GM12872 (cell line): ENCODE measurements at regions not wholly inside any gene's neighbourhood (a gene's known extent, or its start where the extent isn't known, plus 50 kb on each side); places are given as distances from the start of the nearest gene placed in this dataset.

Source experiments
- TF ChIP-seq, protein P1 (sequence below): IDR thresholded peaks from 3 replicates; pipeline ENCODE4 v1.5.1; 2011; ENCODE audit warnings: low read depth, mild to moderate bottlenecking, low read length, moderate library complexity; ENCODE audit not compliant: insufficient read depth

GRCh38 chr21:35127851-35128250 lies 78.7 kb upstream of the RUNX1 start:
- TF ChIP-seq, protein P1, sequence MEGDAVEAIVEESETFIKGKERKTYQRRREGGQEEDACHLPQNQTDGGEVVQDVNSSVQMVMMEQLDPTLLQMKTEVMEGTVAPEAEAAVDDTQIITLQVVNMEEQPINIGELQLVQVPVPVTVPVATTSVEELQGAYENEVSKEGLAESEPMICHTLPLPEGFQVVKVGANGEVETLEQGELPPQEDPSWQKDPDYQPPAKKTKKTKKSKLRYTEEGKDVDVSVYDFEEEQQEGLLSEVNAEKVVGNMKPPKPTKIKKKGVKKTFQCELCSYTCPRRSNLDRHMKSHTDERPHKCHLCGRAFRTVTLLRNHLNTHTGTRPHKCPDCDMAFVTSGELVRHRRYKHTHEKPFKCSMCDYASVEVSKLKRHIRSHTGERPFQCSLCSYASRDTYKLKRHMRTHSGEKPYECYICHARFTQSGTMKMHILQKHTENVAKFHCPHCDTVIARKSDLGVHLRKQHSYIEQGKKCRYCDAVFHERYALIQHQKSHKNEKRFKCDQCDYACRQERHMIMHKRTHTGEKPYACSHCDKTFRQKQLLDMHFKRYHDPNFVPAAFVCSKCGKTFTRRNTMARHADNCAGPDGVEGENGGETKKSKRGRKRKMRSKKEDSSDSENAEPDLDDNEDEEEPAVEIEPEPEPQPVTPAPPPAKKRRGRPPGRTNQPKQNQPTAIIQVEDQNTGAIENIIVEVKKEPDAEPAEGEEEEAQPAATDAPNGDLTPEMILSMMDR: no peak

DNA sequence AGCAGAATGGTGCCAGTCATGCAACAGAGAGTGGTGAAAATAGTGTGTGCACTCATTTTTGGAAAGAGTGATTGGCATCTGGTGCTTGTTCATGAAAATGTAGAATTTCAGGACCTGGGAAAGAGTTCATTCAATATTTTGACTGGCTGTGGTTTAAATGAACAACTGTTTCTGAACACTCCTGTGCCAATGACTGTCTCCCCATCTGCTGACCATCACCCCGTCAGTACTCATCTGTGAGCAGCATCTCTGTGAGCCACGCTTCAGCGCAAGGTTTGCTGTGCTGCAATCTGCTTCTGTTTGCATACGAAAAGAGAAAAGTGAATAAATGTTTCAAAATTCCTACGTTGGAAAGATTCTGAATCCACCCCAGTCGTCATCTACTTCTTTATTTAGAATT lies 77.9 kb upstream of the RUNX1 start:
- TF ChIP-seq, protein P1: no peak

GRCh38 chr21:35120631-35121180 lies 71.6 kb upstream of the RUNX1 start:
- TF ChIP-seq, protein P1: no peak

- TF ChIP-seq, protein P1: no peak
Measured at GRCh38 chr21:35119501-35120047, 70.5 kb upstream of the RUNX1 start.

DNA sequence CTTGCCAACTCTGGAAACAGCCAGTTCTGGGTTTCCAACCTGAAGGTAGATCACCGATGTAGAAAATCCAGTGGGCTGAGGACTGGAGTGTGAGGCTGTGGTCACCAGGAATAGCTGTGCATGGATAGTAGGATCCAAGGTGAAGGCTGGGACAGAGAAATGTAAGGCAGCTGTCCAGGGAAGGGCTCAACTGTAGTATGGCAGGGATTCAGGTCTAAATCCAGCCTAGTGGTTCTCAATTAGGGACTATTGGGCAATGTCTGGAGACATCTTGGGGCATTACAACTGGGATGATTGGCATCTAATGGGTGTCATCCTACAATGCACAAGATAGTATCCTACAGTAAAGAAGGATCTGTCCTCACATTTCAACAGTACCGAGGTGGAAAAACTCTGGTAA lies 67.7 kb upstream of the RUNX1 start:
- TF ChIP-seq, protein P1: no peak

DNA sequence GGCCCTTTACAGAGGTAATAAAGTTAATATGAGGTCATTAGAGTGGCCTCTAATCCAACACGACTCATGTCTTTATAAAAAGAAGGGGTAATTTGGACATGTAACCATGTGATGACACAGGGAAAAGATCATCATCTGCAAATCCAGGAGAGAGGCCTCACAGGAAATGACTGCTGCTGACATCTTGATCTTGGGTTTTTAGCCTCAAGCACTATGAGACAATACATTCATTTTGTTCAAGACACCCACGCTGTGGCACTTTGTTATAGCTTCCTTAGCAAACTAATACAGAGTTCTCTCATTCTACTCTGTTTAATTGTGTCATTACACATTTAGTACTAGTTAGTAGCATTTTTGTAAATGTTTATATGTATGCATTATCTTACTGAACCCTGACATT lies 64.0 kb upstream of the RUNX1 start:
- TF ChIP-seq, protein P1: no peak

DNA sequence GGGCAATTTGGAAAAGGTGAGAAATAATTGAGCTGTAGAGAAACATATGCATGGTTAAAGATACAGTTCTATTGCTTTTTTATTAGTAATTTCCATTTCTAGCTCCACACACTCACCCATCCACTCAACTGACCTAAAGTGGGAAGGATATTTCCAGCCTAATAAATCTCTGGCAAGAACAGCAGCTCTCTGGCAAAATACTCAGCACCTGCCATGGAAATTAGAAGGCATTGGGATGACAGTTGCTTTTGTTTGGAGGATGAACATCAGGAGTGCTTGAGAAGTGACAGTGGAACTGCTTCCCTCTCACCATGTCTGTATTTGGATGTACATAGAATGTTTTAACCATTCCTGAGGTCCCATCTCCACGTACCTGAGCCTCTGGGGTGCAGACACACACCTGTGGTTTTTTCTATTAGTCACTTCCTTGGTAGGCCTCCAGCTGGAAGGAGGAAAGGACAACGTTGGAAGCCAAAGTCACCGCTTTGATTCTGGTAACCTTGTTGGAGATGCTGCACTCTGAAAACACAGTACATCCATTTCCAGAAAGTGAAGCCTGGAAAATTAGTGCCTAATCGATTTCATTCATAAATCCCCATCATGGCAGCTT lies 62.3 kb upstream of the RUNX1 start:
- TF ChIP-seq, protein P1: no peak
